NCI-H128 (cell line): ENCODE measurements at regions not wholly inside any gene's neighbourhood (a gene's known extent, or its start where the extent isn't known, plus 50 kb on each side); places are given as distances from the start of the nearest gene placed in this dataset.

Experiments used
- DNase-seq: peaks from one replicate; lab custom pipeline; 2025; ENCODE audit not compliant: unreplicated experiment; lab: John Stamatoyannopoulos, UW

DNA sequence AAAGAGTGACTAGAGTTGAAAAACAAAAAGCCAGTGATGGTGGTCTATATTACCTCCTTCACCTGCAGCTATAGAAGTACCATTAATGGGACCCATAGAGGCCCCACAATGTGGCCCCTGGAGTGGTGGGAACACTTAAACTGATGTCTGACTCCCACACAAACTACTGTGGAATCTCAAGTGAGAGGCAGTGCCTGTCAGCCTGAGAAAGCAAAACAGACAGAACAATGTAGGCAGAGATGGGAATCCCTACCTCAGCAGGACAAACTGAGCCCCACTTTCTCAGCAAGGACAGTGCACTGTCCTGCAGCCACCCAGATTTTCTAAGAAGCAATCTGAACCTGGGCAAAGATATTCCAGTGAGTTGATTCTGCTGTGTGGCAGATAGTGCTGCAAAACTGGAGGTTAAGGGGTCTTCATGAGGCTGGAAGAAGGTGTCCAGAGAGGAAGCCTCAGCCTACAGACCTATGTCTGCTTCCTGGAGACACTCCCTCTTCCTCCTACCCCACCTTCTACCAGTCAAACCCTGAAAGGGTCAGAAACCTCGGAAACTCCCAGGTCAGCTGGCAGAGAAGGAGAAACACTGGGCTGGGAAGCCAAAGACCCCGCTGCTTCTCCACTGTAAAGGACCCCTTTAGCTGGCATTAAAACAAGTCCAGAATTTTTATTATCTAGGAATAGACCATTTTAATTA is 228.7 kb downstream of the C1orf94 start:
- DNase-seq, result no peak

GRCh38 chr1:34406377-34406776 is 229.7 kb downstream of the C1orf94 start:
- no peak for DNase-seq

DNA sequence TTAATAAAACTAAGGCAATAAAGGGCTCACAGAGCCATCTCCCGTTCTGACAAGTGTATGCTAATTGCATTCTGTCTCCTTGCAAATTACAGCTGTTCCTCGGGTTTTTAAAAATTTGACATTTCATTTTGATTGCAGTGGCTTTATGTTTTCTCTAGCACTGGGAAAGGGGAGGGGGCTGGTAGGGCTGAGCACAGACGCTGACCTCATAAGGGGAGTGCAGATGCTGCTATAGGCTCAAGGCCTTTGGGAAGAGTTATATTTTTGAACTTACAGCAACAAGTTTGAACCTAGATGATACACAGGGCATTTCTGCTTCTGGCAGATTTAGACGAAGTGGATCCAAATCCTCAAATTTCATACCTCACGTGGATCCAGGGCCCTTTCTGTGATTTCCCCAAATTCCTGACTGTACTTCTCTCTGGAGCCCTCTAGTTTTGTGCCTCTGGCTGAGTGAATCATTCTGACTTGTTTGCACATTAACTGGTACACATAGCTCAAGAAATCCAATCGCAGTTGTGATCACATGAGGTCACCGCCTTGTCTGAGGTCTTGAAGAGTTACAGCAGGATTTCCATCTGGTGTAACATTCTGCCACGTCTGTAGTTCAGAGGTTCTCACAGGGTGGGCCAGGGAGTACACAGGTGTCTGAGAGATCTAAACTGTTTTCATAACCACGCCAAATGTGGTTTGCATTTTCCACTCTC is 230.3 kb downstream of the C1orf94 start:
- DNase-seq, result no peak

- DNase-seq, result no peak
These were observed 231.3 kb downstream of the C1orf94 start for GRCh38 chr1:34408011-34408410.

DNA sequence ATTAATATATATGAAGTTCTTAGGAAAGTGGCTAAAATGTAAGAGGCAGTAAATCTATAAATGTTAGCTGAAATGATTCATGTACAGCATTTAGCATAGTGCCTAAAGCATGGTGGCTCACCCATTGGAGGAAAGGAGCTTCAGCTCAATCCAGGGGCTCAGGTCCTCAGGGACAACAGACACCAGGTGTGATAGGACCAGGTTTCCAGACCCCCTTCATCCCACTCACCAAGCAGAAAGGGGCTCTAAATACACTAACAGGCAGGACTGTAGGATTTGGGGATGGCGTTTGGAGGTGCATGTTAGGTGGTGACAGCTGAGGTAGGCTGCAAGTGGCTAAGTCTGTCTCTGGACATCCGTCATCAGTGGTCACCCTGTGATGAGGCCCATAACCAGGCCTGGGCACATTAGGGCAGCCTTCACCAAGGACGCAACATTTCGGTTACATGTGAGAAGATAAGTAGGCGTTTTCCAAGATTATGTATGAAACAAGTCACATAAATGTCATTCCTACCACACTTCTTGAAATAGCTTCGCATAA is 233.1 kb downstream of the C1orf94 start:
- no peak for DNase-seq

DNA sequence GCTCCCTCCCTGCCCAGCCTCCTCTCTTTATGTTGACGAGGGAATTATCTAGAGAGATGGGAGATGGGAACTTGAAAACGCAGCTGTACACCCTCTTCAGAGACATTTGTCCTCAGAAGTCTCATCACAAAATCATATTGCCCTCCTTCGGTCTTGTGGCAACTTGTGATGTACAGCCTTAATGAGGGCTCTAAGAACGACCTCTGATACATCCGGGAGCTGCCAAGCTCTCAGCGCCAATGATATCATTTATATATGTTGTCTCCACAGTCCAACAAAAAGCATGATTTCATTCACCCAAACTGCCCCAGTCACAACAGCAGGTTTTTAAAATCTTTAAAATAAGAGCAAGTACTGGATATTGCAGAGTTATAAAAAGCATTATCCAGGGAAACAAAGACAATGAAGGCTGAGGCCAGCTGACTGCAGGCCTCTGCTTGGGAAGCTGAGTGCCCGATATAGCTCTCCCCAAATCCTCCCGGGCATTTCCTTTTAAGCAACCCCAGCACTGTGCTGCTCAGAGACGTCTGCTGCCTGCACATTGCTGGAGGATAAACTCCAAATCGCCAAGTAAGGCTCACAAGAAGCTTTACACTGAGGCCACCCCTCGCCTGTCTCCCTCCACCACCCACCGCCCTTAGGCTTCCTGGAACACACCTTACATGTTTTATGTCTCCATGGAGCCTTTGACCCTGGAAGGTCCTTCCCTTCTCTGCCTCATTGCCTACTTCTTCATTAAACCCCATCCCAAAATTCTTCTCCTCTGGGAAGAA is 236.1 kb downstream of the C1orf94 start:
- DNase-seq, result no peak

- DNase-seq, result no peak
These were observed 238.4 kb downstream of the C1orf94 start for GRCh38 chr1:34415140-34415539.

DNA sequence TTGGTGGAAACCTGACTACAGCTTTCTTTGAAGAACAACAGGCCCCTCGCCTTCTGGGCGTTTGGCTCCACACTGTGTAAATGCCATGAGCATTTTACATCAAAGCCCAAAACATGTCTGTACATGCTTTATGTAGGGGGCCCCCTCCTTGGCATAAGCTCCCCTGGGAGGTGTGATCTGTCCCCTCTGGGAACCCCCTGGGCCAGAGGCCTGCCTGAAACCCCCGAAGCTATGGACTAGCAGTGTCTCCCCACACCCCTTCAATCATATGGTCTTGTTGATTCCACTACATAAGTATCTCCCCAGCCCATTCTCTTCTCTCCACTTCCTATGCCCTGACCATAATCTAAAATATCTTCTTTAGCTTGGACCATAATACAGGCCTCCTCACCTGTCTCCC is 241.5 kb downstream of the C1orf94 start:
- no peak for DNase-seq

DNA sequence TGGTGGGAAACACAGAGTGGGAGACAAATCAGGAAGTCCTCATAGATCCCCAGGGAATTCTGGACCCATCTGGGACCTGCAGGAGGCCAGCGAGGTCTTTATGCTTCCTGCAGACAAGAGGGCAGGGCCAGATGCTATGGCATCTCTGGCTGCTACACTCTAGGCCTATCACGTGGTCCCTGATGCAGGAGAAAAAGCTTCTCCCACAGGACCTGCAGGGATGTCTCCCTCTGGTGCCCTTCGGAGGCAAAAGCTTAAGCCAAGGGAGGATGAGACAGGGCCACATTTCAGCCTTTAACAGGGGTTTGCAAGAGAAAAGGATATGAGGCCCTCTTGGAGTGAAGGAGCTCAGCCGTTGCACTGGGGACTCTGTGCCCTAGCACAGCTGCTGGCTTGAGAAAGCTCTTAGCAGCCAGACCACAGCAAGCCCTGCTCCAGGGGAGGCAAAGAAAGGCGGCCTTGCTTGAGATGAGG is 243.0 kb downstream of the C1orf94 start:
- DNase-seq, result no peak

- no peak for DNase-seq
These were observed 248.3 kb downstream of the C1orf94 start for GRCh38 chr1:34425046-34425445.

- DNase-seq, result no peak
These were observed 249.1 kb downstream of the C1orf94 start for GRCh38 chr1:34425785-34426184.

- DNase-seq, result no peak
These were observed 249.7 kb downstream of the C1orf94 start for GRCh38 chr1:34426325-34426896.

DNA sequence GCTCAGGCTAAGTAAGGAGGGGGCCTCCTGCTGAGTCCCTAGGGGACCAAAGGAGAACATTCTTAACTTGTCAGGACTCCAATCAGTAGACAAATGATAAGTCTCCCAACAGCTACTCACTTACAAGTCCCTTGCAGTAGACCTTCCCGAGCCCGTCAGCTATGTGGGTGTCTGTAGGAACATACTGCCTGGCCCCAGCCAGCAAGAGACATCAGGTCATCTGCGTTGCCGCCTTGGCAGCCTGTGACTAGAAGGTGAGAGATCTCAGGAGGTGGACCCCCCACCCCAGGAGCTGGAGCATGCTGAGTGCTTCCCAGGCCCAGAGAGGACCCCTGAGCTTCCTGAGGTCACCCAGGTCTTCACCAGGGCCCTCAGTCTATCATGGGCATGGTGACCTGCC is 250.5 kb downstream of the C1orf94 start:
- no peak for DNase-seq

GRCh38 chr1:34433099-34433498 is 256.4 kb downstream of the C1orf94 start:
- DNase-seq, result no peak

DNA sequence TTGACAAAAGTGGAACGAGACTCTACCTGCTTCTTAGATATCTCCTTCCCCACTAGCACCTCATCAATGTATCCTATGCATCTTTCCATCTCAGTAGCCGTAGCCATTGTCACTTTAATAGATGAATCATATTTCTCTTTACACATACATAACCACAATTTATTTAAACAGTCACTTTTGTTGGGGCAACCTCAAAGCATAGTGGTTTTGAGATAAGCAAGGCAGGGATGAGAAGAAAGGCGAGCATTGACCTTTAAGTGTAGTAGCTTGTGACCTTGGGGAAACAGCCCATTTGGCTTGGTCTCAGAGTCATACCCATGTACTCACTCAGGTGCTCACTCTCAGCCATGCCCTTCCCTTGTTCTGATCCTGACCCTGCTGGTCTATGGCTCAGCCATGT is 260.1 kb downstream of the C1orf94 start:
- no peak for DNase-seq

DNA sequence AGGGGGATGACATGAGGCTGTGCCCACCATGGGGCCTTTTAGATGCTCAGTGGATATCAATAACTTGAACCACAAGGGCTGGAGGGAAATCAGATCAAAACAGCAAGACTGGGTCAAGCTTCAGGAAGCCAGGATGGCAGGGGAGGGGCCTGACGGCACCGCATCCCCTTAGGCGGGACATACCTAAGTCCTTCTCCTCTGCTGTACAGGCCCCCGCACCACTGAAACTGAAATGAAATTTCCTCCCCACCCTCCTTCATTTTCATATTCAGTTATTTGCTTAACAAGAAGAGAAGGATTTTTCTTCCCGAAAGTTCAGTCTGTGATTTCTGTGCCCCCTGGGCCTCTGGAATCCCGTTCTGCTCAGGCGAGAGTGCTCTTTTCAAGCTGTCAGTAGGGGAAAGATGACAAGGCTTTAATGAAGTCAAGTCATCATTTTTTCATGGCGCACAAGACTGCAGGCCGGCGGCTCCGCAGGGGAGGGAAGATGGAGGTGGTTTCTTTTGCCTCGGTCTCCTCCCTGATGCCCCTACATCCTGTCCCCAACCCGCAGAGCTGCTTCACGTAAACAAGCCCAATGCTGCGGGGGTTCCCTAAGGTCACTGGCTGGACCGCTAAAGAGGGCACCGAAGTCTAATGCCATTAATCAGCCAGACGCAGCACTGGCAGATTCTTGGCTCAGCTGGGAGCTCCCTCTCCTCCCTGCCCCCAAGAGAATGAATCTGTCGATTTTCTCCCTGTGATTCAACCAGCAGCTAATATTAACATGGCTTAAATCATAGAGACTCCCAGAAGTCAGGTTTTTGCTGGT is 264.8 kb downstream of the C1orf94 start:
- DNase-seq, result no peak

DNA sequence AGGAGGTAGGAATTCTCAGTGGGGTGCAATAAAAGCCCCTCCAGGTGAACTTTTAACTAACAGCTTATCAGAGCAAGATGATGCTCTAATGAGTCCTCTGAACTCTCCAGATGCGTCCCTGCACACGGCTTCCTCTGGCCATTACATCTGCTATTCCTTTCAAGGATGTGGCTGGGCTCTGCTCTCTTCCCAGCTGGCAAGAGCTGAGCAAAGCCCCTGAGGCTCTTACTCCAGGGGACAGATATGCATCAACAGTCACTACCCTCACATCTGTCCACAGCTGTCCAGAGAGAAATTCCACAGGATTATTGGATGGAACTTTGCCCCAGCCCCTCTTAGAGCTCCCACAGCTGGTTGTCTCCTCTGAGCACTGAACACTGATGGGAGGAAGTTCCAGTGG is 267.8 kb downstream of the C1orf94 start:
- DNase-seq, result no peak

DNA sequence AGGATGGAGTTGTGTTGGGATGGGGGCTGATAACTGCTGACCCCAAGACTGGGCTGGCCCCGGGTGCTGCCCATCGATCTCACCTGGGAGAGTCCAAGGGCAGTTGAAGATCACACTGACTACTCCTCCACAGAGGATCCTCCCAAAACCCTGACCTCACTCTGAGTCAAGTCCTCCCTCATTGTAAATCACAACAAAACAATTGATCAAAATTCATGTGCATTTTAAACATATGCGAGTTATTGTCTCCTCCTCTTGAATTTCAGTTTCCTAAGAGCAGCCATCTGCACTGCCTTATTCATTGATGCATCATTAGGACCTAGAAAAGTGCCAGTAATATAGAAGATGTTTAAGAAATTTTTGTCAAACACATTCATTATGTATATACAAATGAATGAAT is 273.6 kb downstream of the C1orf94 start:
- no peak for DNase-seq

- DNase-seq, result no peak
These were observed 275.7 kb downstream of the C1orf94 start for GRCh38 chr1:34452451-34452850.

- DNase-seq, result no peak
These were observed 278.4 kb downstream of the C1orf94 start for GRCh38 chr1:34455121-34455520.
